ENCODE measurements at regions not wholly inside any gene's neighbourhood (a gene's known extent, or its start where the extent isn't known, plus 50 kb on each side); places are given as distances from the start of the nearest gene placed in this dataset.

DNA sequence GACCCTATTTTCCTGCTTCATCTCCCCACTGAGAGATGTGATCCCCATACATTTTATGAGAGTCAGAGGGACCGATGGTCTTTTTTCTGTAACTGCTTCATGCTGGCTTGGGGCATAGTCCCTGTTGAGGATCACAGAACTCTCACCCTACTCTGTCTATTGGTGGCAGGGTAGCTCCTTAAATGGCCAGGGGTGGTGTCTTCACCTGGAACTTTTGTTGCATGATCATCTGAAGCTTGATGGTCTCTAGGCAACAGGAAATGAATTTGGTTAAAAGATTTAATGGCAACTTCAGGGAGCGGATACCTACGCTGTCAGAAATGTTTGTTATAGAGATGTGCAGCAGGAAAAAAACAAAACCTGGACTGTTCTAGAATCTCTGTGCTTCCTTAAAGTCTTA, 87.0 kb upstream of the GLIS3 start (continued):
- TF ChIP-seq, protein P1, sequence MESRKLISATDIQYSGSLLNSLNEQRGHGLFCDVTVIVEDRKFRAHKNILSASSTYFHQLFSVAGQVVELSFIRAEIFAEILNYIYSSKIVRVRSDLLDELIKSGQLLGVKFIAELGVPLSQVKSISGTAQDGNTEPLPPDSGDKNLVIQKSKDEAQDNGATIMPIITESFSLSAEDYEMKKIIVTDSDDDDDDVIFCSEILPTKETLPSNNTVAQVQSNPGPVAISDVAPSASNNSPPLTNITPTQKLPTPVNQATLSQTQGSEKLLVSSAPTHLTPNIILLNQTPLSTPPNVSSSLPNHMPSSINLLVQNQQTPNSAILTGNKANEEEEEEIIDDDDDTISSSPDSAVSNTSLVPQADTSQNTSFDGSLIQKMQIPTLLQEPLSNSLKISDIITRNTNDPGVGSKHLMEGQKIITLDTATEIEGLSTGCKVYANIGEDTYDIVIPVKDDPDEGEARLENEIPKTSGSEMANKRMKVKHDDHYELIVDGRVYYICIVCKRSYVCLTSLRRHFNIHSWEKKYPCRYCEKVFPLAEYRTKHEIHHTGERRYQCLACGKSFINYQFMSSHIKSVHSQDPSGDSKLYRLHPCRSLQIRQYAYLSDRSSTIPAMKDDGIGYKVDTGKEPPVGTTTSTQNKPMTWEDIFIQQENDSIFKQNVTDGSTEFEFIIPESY (IDR thresholded peaks at IDR 0.05; ENCODE audit: borderline replicate concordance, low read depth) = no peak

DNA sequence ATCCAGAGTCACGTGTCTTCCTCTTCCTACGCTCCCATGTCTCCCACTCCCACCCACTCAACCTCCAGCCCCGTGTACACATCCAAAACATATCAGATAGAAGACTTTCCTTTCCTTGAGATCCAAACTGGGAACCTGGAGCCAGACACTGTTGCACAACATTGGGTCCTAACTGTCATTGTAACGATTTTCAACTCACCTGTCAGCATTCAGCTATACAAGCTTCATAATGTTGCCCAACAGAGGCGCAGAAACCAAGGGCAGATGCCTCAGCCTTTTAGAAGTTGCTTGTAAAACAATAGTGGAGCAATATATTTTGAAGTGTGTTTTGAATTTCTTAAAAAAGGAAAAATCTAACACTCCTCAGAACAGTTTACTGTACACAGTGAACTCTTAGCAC, 84.9 kb upstream of the GLIS3 start:
- no peak overlapping the region for H3K4me2 ChIP-seq
- no peak overlapping the region for H3K27ac ChIP-seq (ENCODE audit: low read depth in 2 of 2, low read length in 1 of 2)
- H4K20me1 ChIP-seq (ENCODE audit: insufficient read depth) = no peaks in the 10 kb centered on the region
- H2AFZ ChIP-seq (ENCODE audit: low read depth) = no peak overlapping the region
- H3F3A ChIP-seq (replicated peaks; ENCODE audit: insufficient read depth) = no peaks in the 10 kb centered on the region
- WGBS (ENCODE audit: low lambda C conversion rate) = 71% methylated on average over 5 of the region's 5 CpGs
- H3K9me2 ChIP-seq = no peaks in the 10 kb centered on the region
- no peaks in the 10 kb centered on the region for H3K36me3 ChIP-seq (replicated peaks in 1 of 2; ENCODE audit: control insufficient read depth in 1 of 2, insufficient read depth in 2 of 2, low read length in 1 of 2)
- TF ChIP-seq GATA2 (CRISPR knock-in tag; IDR thresholded peaks at IDR 0.05) = no peak
- no peak for TF ChIP-seq REST (IDR thresholded peaks at IDR 0.05; ENCODE audit: low read depth, low read length)
- no peak for TF ChIP-seq TAF1 (IDR thresholded peaks at IDR 0.05; ENCODE audit: borderline replicate concordance, low read depth, low read length)
- no peak for TF ChIP-seq EP300 (IDR thresholded peaks at IDR 0.05; ENCODE audit: borderline replicate concordance in 1 of 2, low read depth in 1 of 2, low read length in 1 of 2)
- no peak for TF ChIP-seq ELF1 (IDR thresholded peaks at IDR 0.05)
- TF ChIP-seq RCOR1 (IDR thresholded peaks at IDR 0.05; ENCODE audit: low read length) = no peak
- TF ChIP-seq, protein P2, sequence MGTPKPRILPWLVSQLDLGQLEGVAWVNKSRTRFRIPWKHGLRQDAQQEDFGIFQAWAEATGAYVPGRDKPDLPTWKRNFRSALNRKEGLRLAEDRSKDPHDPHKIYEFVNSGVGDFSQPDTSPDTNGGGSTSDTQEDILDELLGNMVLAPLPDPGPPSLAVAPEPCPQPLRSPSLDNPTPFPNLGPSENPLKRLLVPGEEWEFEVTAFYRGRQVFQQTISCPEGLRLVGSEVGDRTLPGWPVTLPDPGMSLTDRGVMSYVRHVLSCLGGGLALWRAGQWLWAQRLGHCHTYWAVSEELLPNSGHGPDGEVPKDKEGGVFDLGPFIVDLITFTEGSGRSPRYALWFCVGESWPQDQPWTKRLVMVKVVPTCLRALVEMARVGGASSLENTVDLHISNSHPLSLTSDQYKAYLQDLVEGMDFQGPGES (IDR thresholded peaks at IDR 0.05; ENCODE audit: low read depth, low read length) = no peak
- no peak for TF ChIP-seq RFX5 (IDR thresholded peaks at IDR 0.05; ENCODE audit: low read length)
- TF ChIP-seq, protein P1 (IDR thresholded peaks at IDR 0.05; ENCODE audit: borderline replicate concordance, low read depth) = no peak
- TF ChIP-seq, protein P3, sequence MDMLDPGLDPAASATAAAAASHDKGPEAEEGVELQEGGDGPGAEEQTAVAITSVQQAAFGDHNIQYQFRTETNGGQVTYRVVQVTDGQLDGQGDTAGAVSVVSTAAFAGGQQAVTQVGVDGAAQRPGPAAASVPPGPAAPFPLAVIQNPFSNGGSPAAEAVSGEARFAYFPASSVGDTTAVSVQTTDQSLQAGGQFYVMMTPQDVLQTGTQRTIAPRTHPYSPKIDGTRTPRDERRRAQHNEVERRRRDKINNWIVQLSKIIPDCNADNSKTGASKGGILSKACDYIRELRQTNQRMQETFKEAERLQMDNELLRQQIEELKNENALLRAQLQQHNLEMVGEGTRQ (IDR thresholded peaks at IDR 0.05; ENCODE audit: borderline replicate concordance, low read depth, low read length) = no peak
- TF ChIP-seq MXI1 (IDR thresholded peaks at IDR 0.05; ENCODE audit: low read depth, low read length) = no peak
- TF ChIP-seq YY1 (IDR thresholded peaks at IDR 0.05; ENCODE audit: low read depth) = no peak
- TF ChIP-seq NRF1 (IDR thresholded peaks at IDR 0.05; ENCODE audit: low read depth, low read length) = no peak
- TF ChIP-seq, protein P4, sequence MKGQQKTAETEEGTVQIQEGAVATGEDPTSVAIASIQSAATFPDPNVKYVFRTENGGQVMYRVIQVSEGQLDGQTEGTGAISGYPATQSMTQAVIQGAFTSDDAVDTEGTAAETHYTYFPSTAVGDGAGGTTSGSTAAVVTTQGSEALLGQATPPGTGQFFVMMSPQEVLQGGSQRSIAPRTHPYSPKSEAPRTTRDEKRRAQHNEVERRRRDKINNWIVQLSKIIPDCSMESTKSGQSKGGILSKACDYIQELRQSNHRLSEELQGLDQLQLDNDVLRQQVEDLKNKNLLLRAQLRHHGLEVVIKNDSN (IDR thresholded peaks at IDR 0.05; ENCODE audit: borderline replicate concordance, low read depth) = no peak
- TF ChIP-seq TEAD4 (IDR thresholded peaks at IDR 0.05; ENCODE audit: borderline replicate concordance, insufficient read depth) = no peak
- CTCF ChIA-PET = interaction anchor here (0.9 to 3.7 kb wide), 6 partner anchors 9 to 278 kb away, joined by 3 to 20 read pairs (median 4); partner anchors contain the start of gene PLPP6
- POLR2A ChIA-PET = interaction anchor here (0.5 kb wide), 1 partner anchor 61 kb away, joined by 6 read pairs; no protein-coding TSS in a partner anchor
- H3K79me2 ChIP-seq (ENCODE audit: insufficient read depth) = no peaks in the 10 kb centered on the region
- no peaks in the 10 kb centered on the region for H3K9me3 ChIP-seq
- no peak overlapping the region for H3K4me3 ChIP-seq (ENCODE audit: low read depth in 2 of 2, low read length in 1 of 2)
- H3K27me3 ChIP-seq (ENCODE audit: insufficient read depth) = no peaks in the 10 kb centered on the region
- H3K4me1 ChIP-seq (ENCODE audit: control insufficient read depth in 1 of 2, insufficient read depth in 2 of 2, low read depth in 1 of 2, low read length in 1 of 2) = peaks cover 0 to 4% of the 10 kb centered on the region in 2 experiments; a peak in 2 of 4 replicates
- H3K9ac ChIP-seq = no peak overlapping the region
- no peak for DNase-seq
